ENCODE measurements at regions not wholly inside any gene's neighbourhood (a gene's known extent, or its start where the extent isn't known, plus 50 kb on each side); places are given as distances from the start of the nearest gene placed in this dataset.

GRCh38 chr1:203401199-203401877 is 50.4 kb upstream of the FMOD start:
- Histone ChIP-seq H3K4me3 (ENCODE audit: low read depth in 1 of 2, low read length in 2 of 2) (no peak overlapping the region), H3K27me3 (ENCODE audit: low read depth, low read length) (no peaks in the 10 kb centered on the region), H3K27ac (ENCODE audit: low read length) (no peak overlapping the region), H3K9me3 (ENCODE audit: control insufficient read depth in 1 of 2, low read length in 2 of 2) (no peaks in the 10 kb centered on the region), H3K36me3 (ENCODE audit: control insufficient read depth in 1 of 2, insufficient read depth in 2 of 2, low read length in 2 of 2) (no peaks in the 10 kb centered on the region), H3K4me1 (ENCODE audit: control insufficient read depth in 1 of 2, insufficient read depth in 2 of 2, low read length in 2 of 2) (peaks cover 6 to 23% of the 10 kb centered on the region in 2 donors)

GRCh38 chr1:203402152-203402551 is 51.2 kb upstream of the FMOD start:
- Histone ChIP-seq H3K27me3 (ENCODE audit: low read depth, low read length) (no peaks in the 10 kb centered on the region), H3K36me3 (ENCODE audit: control insufficient read depth in 1 of 2, insufficient read depth in 2 of 2, low read length in 2 of 2) (no peaks in the 10 kb centered on the region), H3K27ac (ENCODE audit: low read length) (peak overlapping the region; percentile 70), H3K4me1 (ENCODE audit: control insufficient read depth in 1 of 2, insufficient read depth in 2 of 2, low read length in 2 of 2) (peaks cover 10 to 26% of the 10 kb centered on the region in 2 donors), H3K9me3 (ENCODE audit: control insufficient read depth in 1 of 2, low read length in 2 of 2) (no peaks in the 10 kb centered on the region), H3K4me3 (ENCODE audit: low read depth in 1 of 2, low read length in 2 of 2) (no peak overlapping the region)

DNA sequence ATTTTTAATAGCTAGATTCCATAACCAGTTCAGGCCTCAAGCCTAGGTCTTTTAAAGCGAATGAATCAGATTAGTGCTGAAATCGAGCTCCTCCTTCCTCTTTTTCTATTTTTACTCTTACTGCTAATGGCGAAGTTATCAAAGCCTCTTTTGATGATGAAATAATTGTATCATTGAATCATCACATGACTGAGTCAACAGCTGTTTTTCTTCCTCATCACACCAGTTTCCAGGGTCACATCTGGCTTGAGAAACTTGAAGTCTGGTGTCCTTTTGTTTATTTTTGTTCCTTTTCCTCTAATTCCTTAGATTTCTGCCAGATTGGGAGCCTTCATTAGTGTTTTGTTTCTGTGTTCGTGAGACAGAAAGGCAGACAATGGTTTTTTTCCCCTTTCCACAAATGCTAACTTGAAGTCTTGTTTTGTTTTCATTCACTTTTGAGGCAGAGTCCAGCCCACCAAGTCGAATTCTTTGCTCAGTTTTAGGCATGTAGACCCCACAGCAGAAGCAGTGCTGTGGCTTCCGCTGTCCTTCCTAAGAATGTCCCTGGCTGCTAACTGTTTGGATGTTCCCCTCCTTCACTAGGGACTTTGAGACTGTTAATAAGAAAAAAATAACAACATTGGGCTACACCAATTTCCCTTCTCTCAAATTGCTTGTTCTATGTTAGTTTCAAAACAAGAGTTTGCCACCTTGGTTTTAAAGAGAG is 51.9 kb upstream of the FMOD start:
- peaks cover 12 to 29% of the 10 kb centered on the region in 2 donors for H3K4me1 ChIP-seq (ENCODE audit: control insufficient read depth in 1 of 2, insufficient read depth in 2 of 2, low read length in 2 of 2)
- H3K9me3 ChIP-seq (ENCODE audit: control insufficient read depth in 1 of 2, low read length in 2 of 2), result no peaks in the 10 kb centered on the region
- H3K4me3 ChIP-seq (ENCODE audit: low read depth in 1 of 2, low read length in 2 of 2), result no peak overlapping the region
- H3K27ac ChIP-seq (ENCODE audit: low read length), result peak overlapping the region; percentile 70
- no peaks in the 10 kb centered on the region for H3K27me3 ChIP-seq (ENCODE audit: low read depth, low read length)
- H3K36me3 ChIP-seq (ENCODE audit: control insufficient read depth in 1 of 2, insufficient read depth in 2 of 2, low read length in 2 of 2), result no peaks in the 10 kb centered on the region

DNA sequence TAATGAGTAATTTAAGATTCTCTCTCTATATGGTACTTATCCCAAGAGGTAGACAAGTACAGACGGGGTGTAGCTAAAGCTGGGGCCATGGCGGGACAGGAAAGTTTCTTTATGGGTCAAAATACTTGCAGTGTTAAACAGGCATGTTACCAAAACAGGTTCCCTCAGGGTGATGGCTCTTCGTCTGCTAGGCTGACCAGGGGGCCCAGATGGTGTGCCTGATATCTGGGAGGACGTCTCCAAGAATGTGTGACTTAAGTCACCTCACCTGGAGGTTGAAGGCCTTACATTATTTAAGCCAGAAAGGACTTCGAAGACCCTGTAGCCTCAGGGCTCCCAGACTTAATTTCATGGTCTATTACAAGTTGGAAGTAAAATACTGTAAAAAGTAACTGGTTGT is 52.7 kb upstream of the FMOD start:
- H3K36me3 ChIP-seq (ENCODE audit: control insufficient read depth in 1 of 2, insufficient read depth in 2 of 2, low read length in 2 of 2), result no peaks in the 10 kb centered on the region
- H3K27ac ChIP-seq (ENCODE audit: low read length), result peak overlapping the region; percentile 70
- H3K4me3 ChIP-seq (ENCODE audit: low read depth in 1 of 2, low read length in 2 of 2), result no peak overlapping the region
- H3K27me3 ChIP-seq (ENCODE audit: low read depth, low read length), result no peaks in the 10 kb centered on the region
- H3K4me1 ChIP-seq (ENCODE audit: control insufficient read depth in 1 of 2, insufficient read depth in 2 of 2, low read length in 2 of 2), result peaks cover 19 to 36% of the 10 kb centered on the region in 2 donors
- H3K9me3 ChIP-seq (ENCODE audit: control insufficient read depth in 1 of 2, low read length in 2 of 2), result no peaks in the 10 kb centered on the region

- Histone ChIP-seq H3K4me1 (ENCODE audit: control insufficient read depth in 1 of 2, insufficient read depth in 2 of 2, low read length in 2 of 2) (peaks cover 27 to 45% of the 10 kb centered on the region in 2 donors), H3K27me3 (ENCODE audit: low read depth, low read length) (no peaks in the 10 kb centered on the region), H3K9me3 (ENCODE audit: control insufficient read depth in 1 of 2, low read length in 2 of 2) (no peaks in the 10 kb centered on the region), H3K27ac (ENCODE audit: low read length) (no peak overlapping the region), H3K4me3 (ENCODE audit: low read depth in 1 of 2, low read length in 2 of 2) (no peak overlapping the region), H3K36me3 (ENCODE audit: control insufficient read depth in 1 of 2, insufficient read depth in 2 of 2, low read length in 2 of 2) (no peaks in the 10 kb centered on the region)
Observed at GRCh38 chr1:203404546-203404945, 53.6 kb upstream of the FMOD start.

- Histone ChIP-seq H3K27ac (ENCODE audit: low read length) (peak overlapping the region; percentile 68), H3K9me3 (ENCODE audit: control insufficient read depth in 1 of 2, low read length in 2 of 2) (no peaks in the 10 kb centered on the region), H3K4me3 (ENCODE audit: low read depth in 1 of 2, low read length in 2 of 2) (no peak overlapping the region), H3K36me3 (ENCODE audit: control insufficient read depth in 1 of 2, insufficient read depth in 2 of 2, low read length in 2 of 2) (no peaks in the 10 kb centered on the region), H3K4me1 (ENCODE audit: control insufficient read depth in 1 of 2, insufficient read depth in 2 of 2, low read length in 2 of 2) (peaks cover 32 to 48% of the 10 kb centered on the region in 2 donors), H3K27me3 (ENCODE audit: low read depth, low read length) (no peaks in the 10 kb centered on the region)
Observed at GRCh38 chr1:203405703-203406438, 54.9 kb upstream of the FMOD start.

DNA sequence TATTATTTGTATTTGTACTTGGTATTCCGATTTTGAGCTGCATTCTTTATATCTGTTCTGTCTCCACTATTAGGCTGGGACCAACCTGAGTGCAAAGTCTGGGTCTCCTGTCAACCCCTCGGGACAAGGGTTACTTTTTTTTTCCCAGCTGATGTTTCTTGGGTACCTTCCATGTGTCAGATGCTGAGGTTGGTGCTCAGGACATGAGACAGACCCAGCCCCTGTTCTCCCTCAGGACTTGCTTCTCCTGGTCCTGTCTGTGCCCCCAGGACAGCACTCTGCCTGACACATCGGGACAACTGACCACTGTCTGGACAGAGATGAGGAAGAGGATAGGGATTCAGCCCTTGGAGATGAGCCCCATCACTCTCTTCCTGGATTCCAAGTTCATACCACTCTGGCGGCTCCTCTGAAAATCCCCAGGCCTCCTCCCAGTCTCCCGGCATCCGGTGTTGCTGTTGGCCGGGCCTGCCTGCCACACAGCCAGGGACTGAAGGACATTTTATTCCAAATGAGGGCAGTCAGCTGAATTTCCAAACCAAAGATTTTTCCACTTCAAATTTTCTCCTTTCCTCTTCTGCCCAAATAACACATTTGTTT is 55.6 kb upstream of the FMOD start:
- H3K36me3 ChIP-seq (ENCODE audit: control insufficient read depth in 1 of 2, insufficient read depth in 2 of 2, low read length in 2 of 2), result no peaks in the 10 kb centered on the region
- H3K4me3 ChIP-seq (ENCODE audit: low read depth in 1 of 2, low read length in 2 of 2), result no peak overlapping the region
- peaks cover 32 to 42% of the 10 kb centered on the region in 2 donors for H3K4me1 ChIP-seq (ENCODE audit: control insufficient read depth in 1 of 2, insufficient read depth in 2 of 2, low read length in 2 of 2)
- H3K9me3 ChIP-seq (ENCODE audit: control insufficient read depth in 1 of 2, low read length in 2 of 2), result no peaks in the 10 kb centered on the region
- peak overlapping the region; percentile 68 for H3K27ac ChIP-seq (ENCODE audit: low read length)
- H3K27me3 ChIP-seq (ENCODE audit: low read depth, low read length), result no peaks in the 10 kb centered on the region

DNA sequence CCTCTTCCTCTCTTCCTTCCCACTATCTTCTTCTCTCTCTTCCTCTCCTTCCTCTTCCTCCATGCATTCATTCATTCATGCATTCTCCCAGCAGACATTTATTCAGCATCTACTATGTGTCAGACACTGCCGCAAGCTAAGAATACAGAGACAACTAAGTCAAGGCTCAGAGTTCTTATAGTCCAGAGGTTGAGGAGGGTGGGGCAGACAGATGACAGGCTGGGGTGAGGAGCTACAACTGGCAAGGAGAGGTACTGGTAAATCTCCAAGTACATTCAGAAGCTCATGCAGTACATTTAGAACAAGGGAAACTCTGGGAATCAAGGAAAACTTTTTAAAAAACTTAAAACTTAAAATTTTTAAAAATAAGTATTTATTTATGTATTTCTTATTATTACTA is 56.4 kb upstream of the FMOD start:
- Histone ChIP-seq H3K4me1 (ENCODE audit: control insufficient read depth in 1 of 2, insufficient read depth in 2 of 2, low read length in 2 of 2) (peaks cover 27 to 35% of the 10 kb centered on the region in 2 donors), H3K36me3 (ENCODE audit: control insufficient read depth in 1 of 2, insufficient read depth in 2 of 2, low read length in 2 of 2) (no peaks in the 10 kb centered on the region), H3K4me3 (ENCODE audit: low read depth in 1 of 2, low read length in 2 of 2) (no peak overlapping the region), H3K9me3 (ENCODE audit: control insufficient read depth in 1 of 2, low read length in 2 of 2) (no peaks in the 10 kb centered on the region), H3K27ac (ENCODE audit: low read length) (peak overlapping the region; percentile 68), H3K27me3 (ENCODE audit: low read depth, low read length) (no peaks in the 10 kb centered on the region)

DNA sequence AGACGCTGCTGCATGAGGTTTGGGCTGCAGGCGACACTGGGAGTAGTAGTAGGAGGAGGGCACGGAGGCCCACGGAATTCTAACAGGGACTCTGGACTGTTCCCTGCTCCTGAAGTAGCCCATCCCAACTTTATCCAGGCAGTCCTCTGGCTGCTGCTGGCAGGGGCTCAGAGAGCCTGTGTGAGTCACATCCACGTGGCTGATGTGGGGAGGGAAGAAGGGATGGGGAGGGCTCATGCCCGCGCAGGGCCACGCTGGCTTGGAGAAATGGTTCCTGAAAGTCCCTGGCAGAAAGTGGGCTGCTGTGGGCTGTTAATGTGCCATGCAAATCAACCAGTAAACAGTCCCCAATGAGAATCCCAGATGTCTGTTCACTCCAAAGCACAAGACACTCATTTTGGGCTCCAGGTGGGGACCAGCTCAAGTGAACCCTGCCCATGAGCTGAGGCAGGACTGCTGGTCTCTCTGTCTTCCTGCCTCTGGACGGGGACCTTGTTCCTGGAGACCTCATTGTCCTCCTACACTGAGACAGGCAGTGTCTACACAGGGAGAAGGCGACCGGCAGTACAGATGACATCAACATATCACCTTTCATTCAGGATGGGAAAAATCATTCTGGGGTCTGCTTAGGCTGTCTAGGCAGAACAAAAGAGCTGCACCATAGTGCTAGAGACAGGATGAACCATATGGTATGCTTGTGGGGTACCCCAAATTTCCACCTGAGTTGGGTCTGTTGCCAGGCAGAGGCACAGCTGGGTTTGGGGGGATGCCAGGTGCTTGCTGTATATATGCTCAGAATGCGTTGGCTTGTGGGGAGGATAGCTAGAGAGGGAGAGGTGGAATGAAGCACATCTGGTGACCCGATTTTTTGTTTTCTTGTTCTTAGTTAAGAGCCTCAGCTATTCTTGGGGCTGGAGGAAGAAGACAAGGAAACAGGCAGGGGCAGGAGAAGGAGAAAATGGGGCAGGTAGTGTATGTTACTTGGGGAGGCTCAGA is 57.9 kb upstream of the FMOD start:
- Histone ChIP-seq H3K4me1 (ENCODE audit: control insufficient read depth in 1 of 2, insufficient read depth in 2 of 2, low read length in 2 of 2) (peaks cover 26 to 33% of the 10 kb centered on the region in 2 donors), H3K4me3 (ENCODE audit: low read depth in 1 of 2, low read length in 2 of 2) (no peak overlapping the region), H3K27me3 (ENCODE audit: low read depth, low read length) (no peaks in the 10 kb centered on the region), H3K36me3 (ENCODE audit: control insufficient read depth in 1 of 2, insufficient read depth in 2 of 2, low read length in 2 of 2) (no peaks in the 10 kb centered on the region), H3K27ac (ENCODE audit: low read length) (peak overlapping the region; percentile 74), H3K9me3 (ENCODE audit: control insufficient read depth in 1 of 2, low read length in 2 of 2) (no peaks in the 10 kb centered on the region)

DNA sequence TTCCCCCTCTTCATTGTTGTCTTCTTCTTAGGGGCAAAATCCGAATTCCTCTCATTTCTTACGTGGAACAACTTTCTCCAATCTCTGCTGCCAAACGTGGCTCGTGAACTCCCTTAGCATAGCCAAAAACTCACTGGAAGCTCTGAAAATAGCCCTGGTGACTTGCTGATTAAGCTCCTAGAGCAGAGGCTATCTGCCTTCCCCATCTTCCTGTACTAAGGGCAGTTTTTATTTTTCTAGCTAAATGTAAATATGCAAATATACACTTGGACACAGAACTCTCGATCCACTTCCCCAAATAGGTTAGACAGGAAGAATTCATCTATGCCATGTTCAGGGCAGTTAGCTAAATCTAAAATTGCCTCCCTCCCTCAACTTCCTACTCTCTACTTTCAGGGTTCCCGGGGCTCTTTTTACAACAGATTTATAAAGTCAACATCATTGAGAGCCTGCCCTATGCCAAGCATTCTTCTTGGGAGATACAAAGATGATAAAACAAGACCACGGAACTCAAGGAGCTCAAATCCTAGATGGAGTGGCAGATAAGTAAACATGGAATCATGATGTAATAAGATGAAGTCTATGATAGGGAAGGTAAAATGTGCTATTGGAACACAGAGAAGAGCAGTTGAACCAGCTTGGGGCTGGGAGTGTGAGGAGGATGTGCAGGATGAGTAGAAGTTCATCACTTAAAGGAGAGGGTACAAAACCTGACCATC is 59.4 kb upstream of the FMOD start:
- Histone ChIP-seq H3K9me3 (ENCODE audit: control insufficient read depth in 1 of 2, low read length in 2 of 2) (no peaks in the 10 kb centered on the region), H3K4me1 (ENCODE audit: control insufficient read depth in 1 of 2, insufficient read depth in 2 of 2, low read length in 2 of 2) (peaks cover 26 to 33% of the 10 kb centered on the region in 2 donors), H3K27ac (ENCODE audit: low read length) (no peak overlapping the region), H3K36me3 (ENCODE audit: control insufficient read depth in 1 of 2, insufficient read depth in 2 of 2, low read length in 2 of 2) (no peaks in the 10 kb centered on the region), H3K4me3 (ENCODE audit: low read depth in 1 of 2, low read length in 2 of 2) (no peak overlapping the region), H3K27me3 (ENCODE audit: low read depth, low read length) (no peaks in the 10 kb centered on the region)
